Astrocyte of the spinal cord (primary cell): ENCODE measurements at regions not wholly inside any gene's neighbourhood (a gene's known extent, or its start where the extent isn't known, plus 50 kb on each side); places are given as distances from the start of the nearest gene placed in this dataset.

ENCODE experiments used
- DNase-seq: peaks from one replicate; pipeline ENCODE4 v3.0.0; 2011; ENCODE audit warnings: low read depth, low spot score
- H3K4me3 ChIP-seq: 2 replicates; pipeline ENCODE4 v1.5.1; 2011; ENCODE audit warnings: low read depth, mild to moderate bottlenecking, low read length, moderate library complexity
- CTCF ChIP-seq: IDR thresholded peaks from 2 replicates; pipeline ENCODE4 v1.5.1; 2012; ENCODE audit warnings: low read depth, mild to moderate bottlenecking, low read length, inconsistent platforms
- in situ Hi-C: cut with HindIII; loops from 2 replicates; pipeline ENCODE4 v1.10.0; 2017; ENCODE audit warnings: low sequenced_read_pairs

DNA sequence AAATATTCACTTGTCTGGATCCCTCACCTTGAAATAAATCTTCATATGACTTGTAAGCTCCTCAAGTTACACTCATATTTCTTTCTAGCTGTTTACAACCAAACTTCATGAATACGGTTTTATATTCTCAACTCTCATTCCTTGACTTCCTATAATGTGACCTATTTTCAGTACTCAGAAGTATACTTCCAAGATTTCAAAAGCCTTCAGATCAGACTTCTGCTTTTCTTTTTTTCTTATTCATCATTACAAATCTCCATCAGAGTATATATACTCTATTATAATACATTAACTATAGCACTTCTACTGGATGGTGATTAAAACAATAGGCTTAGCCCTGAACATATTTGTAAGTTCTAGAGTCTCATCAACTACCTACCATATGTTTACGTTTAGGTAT lies 123.6 kb upstream of the ALCAM start:
- in situ Hi-C loops, result no loop called here
- no peak overlapping the region for H3K4me3 ChIP-seq
- no peak for TF ChIP-seq CTCF
- no peak for DNase-seq

- DNase-seq, result no peak
- H3K4me3 ChIP-seq, result no peak overlapping the region
- TF ChIP-seq CTCF, result no peak
- in situ Hi-C loops, result no loop called here
Observed at GRCh38 chr3:105246536-105246935, 120.2 kb upstream of the ALCAM start.

DNA sequence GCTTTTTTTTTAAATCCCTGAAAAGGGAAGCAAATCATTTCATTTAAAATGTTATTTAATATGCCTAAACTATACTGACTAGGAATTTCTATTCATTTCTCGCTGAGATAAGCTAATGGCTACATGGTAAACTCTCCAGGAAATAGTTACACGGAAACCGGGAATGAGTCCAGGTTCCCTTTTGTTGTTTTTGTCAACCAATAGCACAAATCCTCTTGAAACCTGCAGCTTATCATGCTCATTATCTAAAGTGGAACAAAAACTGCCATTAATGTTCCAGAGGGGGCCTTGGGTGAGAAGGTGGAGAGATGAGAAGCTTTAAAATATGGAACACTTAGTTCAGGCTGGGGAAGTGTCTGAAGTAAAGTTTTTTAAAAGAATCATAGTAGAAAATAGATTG lies 113.5 kb upstream of the ALCAM start:
- DNase-seq, result peak; percentile 50
- TF ChIP-seq CTCF, result no peak
- no peak overlapping the region for H3K4me3 ChIP-seq
- in situ Hi-C loops, result no loop called here

DNA sequence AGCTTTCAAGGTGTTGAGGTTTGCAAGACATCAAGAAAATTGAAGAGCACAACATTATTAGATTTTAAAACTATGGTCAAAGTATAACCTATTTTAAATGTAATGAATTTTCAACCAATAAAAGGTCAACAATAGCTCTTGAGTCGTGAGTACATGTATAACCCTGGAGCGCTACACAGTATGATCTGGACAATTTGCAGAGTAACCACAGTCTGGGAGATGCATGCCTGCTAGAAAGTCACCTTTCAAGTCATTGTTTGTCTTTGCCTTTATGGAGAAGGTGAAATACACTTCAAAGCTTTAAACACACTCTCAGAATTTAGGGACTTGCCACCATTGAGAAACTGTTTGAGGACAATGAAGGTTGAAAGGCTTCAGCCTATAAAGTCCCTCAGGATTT lies 112.6 kb upstream of the ALCAM start:
- TF ChIP-seq CTCF, result no peak
- in situ Hi-C loops, result no loop called here
- H3K4me3 ChIP-seq, result no peak overlapping the region
- no peak for DNase-seq

- H3K4me3 ChIP-seq, result no peak overlapping the region
- in situ Hi-C loops, result no loop called here
- TF ChIP-seq CTCF, result no peak
- DNase-seq, result no peak
Observed at GRCh38 chr3:105255350-105255749, 111.4 kb upstream of the ALCAM start.

- no peak for TF ChIP-seq CTCF
- no peak overlapping the region for H3K4me3 ChIP-seq
- in situ Hi-C loops, result no loop called here
Observed at GRCh38 chr3:105259496-105259895, 107.2 kb upstream of the ALCAM start.

DNA sequence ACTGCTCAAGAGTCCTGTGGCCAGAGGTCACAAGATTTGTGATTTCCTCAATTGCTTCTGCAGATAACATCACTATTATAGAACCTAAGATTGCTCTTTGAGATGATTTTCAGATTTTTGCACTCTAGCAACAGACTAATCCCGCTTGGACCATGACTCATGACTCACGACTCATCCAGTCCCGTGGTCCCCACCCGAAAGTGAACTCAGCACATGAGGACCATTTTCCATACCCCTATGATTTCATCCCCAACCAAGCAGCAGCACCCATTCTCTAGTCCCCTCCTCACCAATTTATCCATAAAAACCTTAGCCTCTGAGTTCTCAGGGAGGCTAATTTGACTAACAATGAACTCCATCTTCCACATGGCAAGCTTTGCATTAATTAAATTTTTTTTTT lies 106.3 kb upstream of the ALCAM start:
- TF ChIP-seq CTCF, result no peak
- in situ Hi-C loops, result no loop called here
- H3K4me3 ChIP-seq, result no peak overlapping the region
- DNase-seq, result no peak

More at GRCh38 chr3:105259496-105259895, 107.2 kb upstream of the ALCAM start:
- DNase-seq, result no peak
